GM10248 (cell line): ENCODE measurements at regions not wholly inside any gene's neighbourhood (a gene's known extent, or its start where the extent isn't known, plus 50 kb on each side); places are given as distances from the start of the nearest gene placed in this dataset.
"Not testable (repeated sequence)": the region's sequence is repeated elsewhere in the genome, so short reads cannot be mapped to it uniquely, and the experiment has no call there.

Source experiments
- CTCF ChIA-PET: fragments of 300-600 bp; sonication (Branson Sonifier 250); formaldehyde crosslinking; extraction: SDS; loops from one replicate; lab custom pipeline; 2021; ENCODE audit warnings: antibody characterized with exemption; lab: Yijun Ruan, JAX
- POLR2A ChIA-PET: fragments of 350-650 bp; sonication (Branson Sonifier 250); formaldehyde crosslinking; extraction: SDS; loops from one replicate; lab custom pipeline; 2020; ENCODE audit warnings: antibody characterized with exemption; lab: Yijun Ruan, JAX
- DNase-seq: peaks from one replicate; pipeline ENCODE4 v3.0.0; 2012; ENCODE audit errors: extremely low spot score
- TF ChIP-seq, protein P1 (sequence below): IDR thresholded peaks from 2 replicates; pipeline ENCODE4 v1.5.1; 2012; ENCODE audit warnings: mild to moderate bottlenecking, low read depth; ENCODE audit errors: extremely low read depth, missing control alignments, control extremely low read depth

GRCh38 chr6:20014508-20014907, 177.3 kb downstream of the ID4 start:
- CTCF ChIA-PET: interaction anchor here (1.5 kb wide), 1 partner anchor 15 kb away, joined by 3 read pairs; no protein-coding TSS in a partner anchor
- TF ChIP-seq, protein P1, sequence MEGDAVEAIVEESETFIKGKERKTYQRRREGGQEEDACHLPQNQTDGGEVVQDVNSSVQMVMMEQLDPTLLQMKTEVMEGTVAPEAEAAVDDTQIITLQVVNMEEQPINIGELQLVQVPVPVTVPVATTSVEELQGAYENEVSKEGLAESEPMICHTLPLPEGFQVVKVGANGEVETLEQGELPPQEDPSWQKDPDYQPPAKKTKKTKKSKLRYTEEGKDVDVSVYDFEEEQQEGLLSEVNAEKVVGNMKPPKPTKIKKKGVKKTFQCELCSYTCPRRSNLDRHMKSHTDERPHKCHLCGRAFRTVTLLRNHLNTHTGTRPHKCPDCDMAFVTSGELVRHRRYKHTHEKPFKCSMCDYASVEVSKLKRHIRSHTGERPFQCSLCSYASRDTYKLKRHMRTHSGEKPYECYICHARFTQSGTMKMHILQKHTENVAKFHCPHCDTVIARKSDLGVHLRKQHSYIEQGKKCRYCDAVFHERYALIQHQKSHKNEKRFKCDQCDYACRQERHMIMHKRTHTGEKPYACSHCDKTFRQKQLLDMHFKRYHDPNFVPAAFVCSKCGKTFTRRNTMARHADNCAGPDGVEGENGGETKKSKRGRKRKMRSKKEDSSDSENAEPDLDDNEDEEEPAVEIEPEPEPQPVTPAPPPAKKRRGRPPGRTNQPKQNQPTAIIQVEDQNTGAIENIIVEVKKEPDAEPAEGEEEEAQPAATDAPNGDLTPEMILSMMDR: no peak
- no peak for DNase-seq
- POLR2A ChIA-PET: no interaction called here

GRCh38 chr6:20020526-20020925, 183.4 kb downstream of the ID4 start:
- TF ChIP-seq, protein P1: no peak
- POLR2A ChIA-PET: no interaction called here
- CTCF ChIA-PET: no interaction called here
- no peak for DNase-seq

- ChIA-PET CTCF (no interaction called here), POLR2A (no interaction called here)
- no peak for DNase-seq
- TF ChIP-seq, protein P1: no peak
Measured at GRCh38 chr6:20021795-20022194, 184.6 kb downstream of the ID4 start.

- DNase-seq, POLR2A ChIA-PET, CTCF ChIA-PET: not testable (repeated sequence)
Measured at GRCh38 chr6:20023549-20024315, 186.6 kb downstream of the ID4 start.

GRCh38 chr6:20024316-20024673, 187.1 kb downstream of the ID4 start:
- DNase-seq: no peak
- TF ChIP-seq, protein P1: no peak
- CTCF ChIA-PET: no interaction called here
- POLR2A ChIA-PET: no interaction called here

DNA sequence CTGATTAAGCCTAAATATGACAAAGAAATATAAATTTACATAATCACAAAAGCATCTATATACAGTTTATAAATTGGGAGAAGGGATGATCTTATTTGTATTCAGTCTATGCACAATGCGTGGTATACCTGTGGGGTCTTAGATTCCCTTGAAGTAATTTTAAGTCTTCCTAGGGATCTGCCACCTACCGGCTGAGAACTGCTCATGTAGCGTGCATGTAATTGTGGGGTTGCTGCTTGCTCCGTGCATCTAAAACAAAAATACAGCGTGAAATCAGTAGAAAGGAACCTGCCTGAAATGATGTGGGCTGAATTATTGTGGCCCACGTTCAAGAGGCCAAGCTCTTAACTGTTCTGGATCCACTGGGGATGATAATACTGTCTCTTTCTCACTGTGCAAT, 187.3 kb downstream of the MBOAT1 start:
- DNase-seq: no peak
- TF ChIP-seq, protein P1: no peak
- CTCF ChIA-PET: interaction anchor here (1.0 kb wide), 1 partner anchor 15 kb away, joined by 3 read pairs; no protein-coding TSS in a partner anchor
- POLR2A ChIA-PET: no interaction called here

DNA sequence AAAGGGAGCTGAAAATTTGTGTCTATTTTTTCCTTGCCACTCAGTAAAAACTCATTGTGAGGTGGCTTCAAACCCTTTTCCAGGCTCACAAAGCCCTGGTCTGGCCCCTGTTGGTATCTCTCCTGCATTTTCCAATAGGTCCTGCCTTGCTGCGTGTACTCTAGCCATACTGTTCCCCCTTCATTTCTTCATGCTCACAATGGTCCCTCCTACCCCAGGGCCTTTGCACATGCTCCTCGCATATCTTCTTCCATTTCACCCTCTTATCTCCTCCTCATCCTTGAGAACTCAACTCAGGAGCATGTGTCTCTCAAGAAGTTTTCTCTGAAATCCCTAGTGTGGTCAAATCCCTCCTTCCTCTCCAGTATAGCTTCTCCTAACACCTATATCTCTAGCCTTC, 186.6 kb downstream of the MBOAT1 start:
- TF ChIP-seq, protein P1: no peak
- DNase-seq: no peak
- ChIA-PET CTCF (interaction anchor here (1.0 kb wide), 1 partner anchor 14 kb away, joined by 3 read pairs; no protein-coding TSS in a partner anchor), POLR2A (no interaction called here)
